Fibroblast of villous mesenchyme (primary cell): ENCODE measurements at regions not wholly inside any gene's neighbourhood (a gene's known extent, or its start where the extent isn't known, plus 50 kb on each side); places are given as distances from the start of the nearest gene placed in this dataset.
"Not testable (repeated sequence)": the region's sequence is repeated elsewhere in the genome, so short reads cannot be mapped to it uniquely, and the experiment has no call there.

Source experiments
- DNase-seq: peaks from one replicate; pipeline ENCODE4 v3.0.0-alpha.2; 2010; ENCODE audit warnings: low read depth
- H3K4me3 ChIP-seq: 2 replicates; pipeline ENCODE4 v1.5.1; 2011; ENCODE audit warnings: low read depth, mild to moderate bottlenecking, low read length
- CTCF ChIP-seq: IDR thresholded peaks from 2 replicates; pipeline ENCODE4 v1.5.1; 2012; ENCODE audit warnings: low read depth, mild to moderate bottlenecking, low read length; ENCODE audit not compliant: insufficient read depth

DNA sequence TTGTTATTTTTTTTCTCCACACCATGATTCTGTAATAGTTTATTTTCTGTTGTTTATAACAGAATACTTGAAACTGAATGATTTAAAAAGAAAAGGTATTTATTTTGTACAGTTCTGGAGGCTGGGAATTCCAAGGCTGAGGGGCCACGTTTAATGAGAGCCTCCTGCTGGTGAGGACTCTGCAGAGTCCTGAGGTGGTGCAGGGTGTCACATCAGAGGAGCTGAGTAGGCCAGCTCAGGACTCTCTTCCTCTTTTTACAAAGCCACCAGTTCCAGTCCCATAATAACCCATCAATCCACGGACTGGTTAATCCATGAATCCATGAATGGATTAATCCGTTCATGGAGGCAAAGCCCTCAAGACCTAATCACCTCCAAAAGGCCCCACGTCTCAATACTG is 71.6 kb downstream of the TFAP2A start:
- TF ChIP-seq CTCF = no peak

GRCh38 chr6:10341605-10342004 is 73.3 kb downstream of the TFAP2A start:
- TF ChIP-seq CTCF = no peak
- no peak for DNase-seq
- H3K4me3 ChIP-seq = no peak overlapping the region

More for the DNA sequence above, 71.6 kb downstream of the TFAP2A start:
- DNase-seq = no peak
- H3K4me3 ChIP-seq = no peak overlapping the region

- no peak for DNase-seq
- no peak for TF ChIP-seq CTCF
- no peak overlapping the region for H3K4me3 ChIP-seq
These were observed 76.7 kb downstream of the TFAP2A start for GRCh38 chr6:10338151-10338550.

- not testable (repeated sequence) for H3K4me3 ChIP-seq, DNase-seq
These were observed 77.5 kb downstream of the TFAP2A start for GRCh38 chr6:10337376-10337775.

- TF ChIP-seq CTCF = no peak
- H3K4me3 ChIP-seq = no peak overlapping the region
- DNase-seq = no peak
These were observed 82.8 kb downstream of the TFAP2A start for GRCh38 chr6:10332111-10332510.

DNA sequence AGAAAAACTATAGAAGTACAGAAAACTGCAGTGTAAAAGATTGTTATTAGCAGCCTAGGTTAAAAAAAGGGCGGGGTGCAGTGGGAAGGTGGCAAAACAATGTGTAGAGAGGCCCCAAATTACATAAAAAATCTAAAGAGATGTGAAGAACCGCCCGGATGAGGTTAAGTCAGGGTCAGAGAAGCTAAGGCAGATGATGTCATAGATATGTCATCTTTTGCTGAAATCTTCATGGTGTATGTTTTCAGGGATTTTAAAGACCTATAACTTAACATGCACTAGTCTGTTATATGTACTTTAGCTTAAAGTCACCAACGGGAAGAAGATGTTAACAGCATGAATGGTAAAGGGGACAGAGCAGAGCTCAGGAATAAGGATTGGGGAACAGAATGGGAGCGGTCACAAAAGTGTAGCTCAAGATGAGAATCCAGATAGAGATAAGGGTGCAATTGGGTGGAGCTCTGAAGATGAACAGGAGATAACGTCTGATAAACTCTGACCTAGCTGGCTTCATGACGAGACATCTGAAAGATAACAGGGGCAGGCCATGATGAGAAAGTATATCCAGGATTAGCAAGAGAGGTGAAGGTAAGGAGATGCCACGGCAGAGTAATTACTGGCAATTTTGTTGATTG is 83.4 kb downstream of the TFAP2A start:
- TF ChIP-seq CTCF = no peak
- no peak overlapping the region for H3K4me3 ChIP-seq
- DNase-seq = no peak

DNA sequence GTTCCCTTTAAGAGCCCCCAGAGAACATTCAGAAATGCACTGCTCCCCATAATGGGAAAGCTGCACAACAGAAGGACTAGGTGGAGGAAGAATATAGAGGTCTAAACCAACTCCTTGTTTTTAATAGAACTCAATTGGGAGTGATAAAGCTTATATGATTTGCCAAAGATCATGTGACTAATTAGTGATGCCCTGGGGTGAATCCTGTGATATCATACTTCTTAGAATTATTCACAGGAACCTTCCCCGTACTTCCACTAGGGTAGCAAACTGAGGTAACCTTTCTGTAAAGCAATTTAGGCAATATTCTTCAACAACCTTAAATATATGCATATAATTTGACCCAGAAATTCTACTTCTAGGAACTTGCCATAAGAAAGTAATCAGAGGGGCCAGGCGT is 84.4 kb downstream of the TFAP2A start:
- DNase-seq = no peak
- TF ChIP-seq CTCF = no peak
- H3K4me3 ChIP-seq = no peak overlapping the region
